ENCODE measurements at regions not wholly inside any gene's neighbourhood (a gene's known extent, or its start where the extent isn't known, plus 50 kb on each side); places are given as distances from the start of the nearest gene placed in this dataset.

- ChIA-PET CTCF (no interaction called here), POLR2A (no interaction called here)
- Histone ChIP-seq H3K4me1 (ENCODE audit: control extremely low read depth in 1 of 4, control insufficient read depth in 4 of 4, insufficient read depth in 4 of 4, low read length in 3 of 4) (no peaks in the 10 kb centered on the region), H3K9me3 (ENCODE audit: control extremely low read depth in 1 of 5, control insufficient read depth in 4 of 5, insufficient read depth in 2 of 5, low read depth in 1 of 5, low read length in 4 of 5) (no peaks in the 10 kb centered on the region), H3K4me3 (ENCODE audit: control insufficient read depth in 1 of 7, extremely low read depth in 1 of 7, insufficient read depth in 4 of 7, low read depth in 2 of 7, low read length in 6 of 7) (no peak overlapping the region), H3K27ac (ENCODE audit: insufficient read depth in 1 of 2, low read depth in 1 of 2, low read length in 2 of 2, poor library complexity in 1 of 2, severe bottlenecking in 2 of 2) (no peak overlapping the region), H3K27me3 (replicated peaks in 2 of 5; ENCODE audit: control insufficient read depth in 4 of 5, insufficient read depth in 5 of 5, low read length in 4 of 5) (peaks cover 0 to 57% (median 12%) of the 10 kb centered on the region in 5 experiments), H3K36me3 (ENCODE audit: control insufficient read depth in 4 of 4, insufficient read depth in 4 of 4, low read length in 3 of 4) (no peaks in the 10 kb centered on the region)
- WGBS (ENCODE audit: insufficient coverage), result 93% methylated on average over 13 of the region's 13 CpGs
- DNase-seq, result no peak
These were observed 59.0 kb upstream of the AFDN start for GRCh38 chr6:167767715-167768107.

GRCh38 chr6:167768471-167769215 lies 58.1 kb upstream of the AFDN start:
- Histone ChIP-seq H3K36me3 (ENCODE audit: control insufficient read depth in 4 of 4, insufficient read depth in 4 of 4, low read length in 3 of 4) (no peaks in the 10 kb centered on the region), H3K4me3 (ENCODE audit: control insufficient read depth in 1 of 7, extremely low read depth in 1 of 7, insufficient read depth in 4 of 7, low read depth in 2 of 7, low read length in 6 of 7) (no peak overlapping the region), H3K9me3 (ENCODE audit: control extremely low read depth in 1 of 5, control insufficient read depth in 4 of 5, insufficient read depth in 2 of 5, low read depth in 1 of 5, low read length in 4 of 5) (no peaks in the 10 kb centered on the region), H3K27ac (ENCODE audit: insufficient read depth in 1 of 2, low read depth in 1 of 2, low read length in 2 of 2, poor library complexity in 1 of 2, severe bottlenecking in 2 of 2) (no peak overlapping the region), H3K27me3 (replicated peaks in 2 of 5; ENCODE audit: control insufficient read depth in 4 of 5, insufficient read depth in 5 of 5, low read length in 4 of 5) (peaks cover 0 to 57% (median 12%) of the 10 kb centered on the region in 5 experiments), H3K4me1 (ENCODE audit: control extremely low read depth in 1 of 4, control insufficient read depth in 4 of 4, insufficient read depth in 4 of 4, low read length in 3 of 4) (no peaks in the 10 kb centered on the region)
- WGBS (ENCODE audit: insufficient coverage), result 95% methylated on average over 13 of the region's 18 CpGs
- ChIA-PET POLR2A (no interaction called here), CTCF (no interaction called here)
- DNase-seq, result no peak

GRCh38 chr6:167769408-167770190 lies 57.1 kb upstream of the AFDN start:
- POLR2A ChIA-PET, result no interaction called here
- CTCF ChIA-PET, result no interaction called here

GRCh38 chr6:167770291-167770955 lies 56.3 kb upstream of the AFDN start:
- Histone ChIP-seq H3K27ac (ENCODE audit: insufficient read depth in 1 of 2, low read depth in 1 of 2, low read length in 2 of 2, poor library complexity in 1 of 2, severe bottlenecking in 2 of 2) (no peak overlapping the region), H3K27me3 (replicated peaks in 2 of 5; ENCODE audit: control insufficient read depth in 4 of 5, insufficient read depth in 5 of 5, low read length in 4 of 5) (peaks cover 0 to 42% (median 14%) of the 10 kb centered on the region in 5 experiments), H3K9me3 (ENCODE audit: control extremely low read depth in 1 of 5, control insufficient read depth in 4 of 5, insufficient read depth in 2 of 5, low read depth in 1 of 5, low read length in 4 of 5) (no peaks in the 10 kb centered on the region), H3K4me3 (ENCODE audit: control insufficient read depth in 1 of 7, extremely low read depth in 1 of 7, insufficient read depth in 4 of 7, low read depth in 2 of 7, low read length in 6 of 7) (no peak overlapping the region), H3K36me3 (ENCODE audit: control insufficient read depth in 4 of 4, insufficient read depth in 4 of 4, low read length in 3 of 4) (no peaks in the 10 kb centered on the region), H3K4me1 (ENCODE audit: control extremely low read depth in 1 of 4, control insufficient read depth in 4 of 4, insufficient read depth in 4 of 4, low read length in 3 of 4) (no peaks in the 10 kb centered on the region)
- POLR2A ChIA-PET, result no interaction called here
- DNase-seq, result no peak
- CTCF ChIA-PET, result no interaction called here
- WGBS (ENCODE audit: insufficient coverage), result 88% methylated on average over 13 of the region's 14 CpGs

More at GRCh38 chr6:167769408-167770190, 57.1 kb upstream of the AFDN start:
- Histone ChIP-seq H3K36me3 (ENCODE audit: control insufficient read depth in 4 of 4, insufficient read depth in 4 of 4, low read length in 3 of 4) (no peaks in the 10 kb centered on the region), H3K4me3 (ENCODE audit: control insufficient read depth in 1 of 7, extremely low read depth in 1 of 7, insufficient read depth in 4 of 7, low read depth in 2 of 7, low read length in 6 of 7) (no peak overlapping the region), H3K4me1 (ENCODE audit: control extremely low read depth in 1 of 4, control insufficient read depth in 4 of 4, insufficient read depth in 4 of 4, low read length in 3 of 4) (no peaks in the 10 kb centered on the region), H3K9me3 (ENCODE audit: control extremely low read depth in 1 of 5, control insufficient read depth in 4 of 5, insufficient read depth in 2 of 5, low read depth in 1 of 5, low read length in 4 of 5) (no peaks in the 10 kb centered on the region), H3K27me3 (replicated peaks in 2 of 5; ENCODE audit: control insufficient read depth in 4 of 5, insufficient read depth in 5 of 5, low read length in 4 of 5) (peaks cover 0 to 49% (median 12%) of the 10 kb centered on the region in 5 experiments), H3K27ac (ENCODE audit: insufficient read depth in 1 of 2, low read depth in 1 of 2, low read length in 2 of 2, poor library complexity in 1 of 2, severe bottlenecking in 2 of 2) (no peak overlapping the region)
- 96% methylated on average over 12 of the region's 13 CpGs for WGBS (ENCODE audit: insufficient coverage)
- no peak for DNase-seq

- Histone ChIP-seq H3K4me1 (ENCODE audit: control extremely low read depth in 1 of 4, control insufficient read depth in 4 of 4, insufficient read depth in 4 of 4, low read length in 3 of 4) (no peaks in the 10 kb centered on the region), H3K27ac (ENCODE audit: insufficient read depth in 1 of 2, low read depth in 1 of 2, low read length in 2 of 2, poor library complexity in 1 of 2, severe bottlenecking in 2 of 2) (no peak overlapping the region), H3K9me3 (ENCODE audit: control extremely low read depth in 1 of 5, control insufficient read depth in 4 of 5, insufficient read depth in 2 of 5, low read depth in 1 of 5, low read length in 4 of 5) (no peaks in the 10 kb centered on the region), H3K36me3 (ENCODE audit: control insufficient read depth in 4 of 4, insufficient read depth in 4 of 4, low read length in 3 of 4) (no peaks in the 10 kb centered on the region), H3K27me3 (replicated peaks in 2 of 5; ENCODE audit: control insufficient read depth in 4 of 5, insufficient read depth in 5 of 5, low read length in 4 of 5) (peaks cover 0 to 18% (median 8%) of the 10 kb centered on the region in 5 experiments), H3K4me3 (ENCODE audit: control insufficient read depth in 1 of 7, extremely low read depth in 1 of 7, insufficient read depth in 4 of 7, low read depth in 2 of 7, low read length in 6 of 7) (no peak overlapping the region)
- 98% methylated on average over 10 of the region's 11 CpGs for WGBS (ENCODE audit: insufficient coverage)
- POLR2A ChIA-PET, result no interaction called here
- CTCF ChIA-PET, result no interaction called here
- DNase-seq, result no peak
These were observed 51.8 kb upstream of the AFDN start for GRCh38 chr6:167774881-167775280.

GRCh38 chr6:167776906-167777627 lies 49.6 kb upstream of the AFDN start:
- no peak overlapping the region for H3K4me3 ChIP-seq (ENCODE audit: control insufficient read depth in 1 of 7, extremely low read depth in 1 of 7, insufficient read depth in 4 of 7, low read depth in 2 of 7, low read length in 6 of 7)
- no peak for DNase-seq
- ChIA-PET POLR2A (no interaction called here), CTCF (interaction anchor here (0.7 to 1.2 kb wide), 2 partner anchors 100 to 120 kb away, joined by 3 read pairs; no protein-coding TSS in a partner anchor)
- H3K27ac ChIP-seq (ENCODE audit: insufficient read depth in 1 of 2, low read depth in 1 of 2, low read length in 2 of 2, poor library complexity in 1 of 2, severe bottlenecking in 2 of 2), result no peak overlapping the region
- no peaks in the 10 kb centered on the region for H3K36me3 ChIP-seq (ENCODE audit: control insufficient read depth in 4 of 4, insufficient read depth in 4 of 4, low read length in 3 of 4)
- WGBS (ENCODE audit: insufficient coverage), result 85% methylated on average over 13 of the region's 14 CpGs
- H3K27me3 ChIP-seq (replicated peaks in 2 of 5; ENCODE audit: control insufficient read depth in 4 of 5, insufficient read depth in 5 of 5, low read length in 4 of 5), result peaks cover 0 to 13% (median 7%) of the 10 kb centered on the region in 5 experiments
- H3K9me3 ChIP-seq (ENCODE audit: control extremely low read depth in 1 of 5, control insufficient read depth in 4 of 5, insufficient read depth in 2 of 5, low read depth in 1 of 5, low read length in 4 of 5), result no peaks in the 10 kb centered on the region
- H3K4me1 ChIP-seq (ENCODE audit: control extremely low read depth in 1 of 4, control insufficient read depth in 4 of 4, insufficient read depth in 4 of 4, low read length in 3 of 4), result no peaks in the 10 kb centered on the region

All from common myeloid progenitor, CD34-positive (primary cell).